ENCODE measurements at regions not wholly inside any gene's neighbourhood (a gene's known extent, or its start where the extent isn't known, plus 50 kb on each side); places are given as distances from the start of the nearest gene placed in this dataset.

DNA sequence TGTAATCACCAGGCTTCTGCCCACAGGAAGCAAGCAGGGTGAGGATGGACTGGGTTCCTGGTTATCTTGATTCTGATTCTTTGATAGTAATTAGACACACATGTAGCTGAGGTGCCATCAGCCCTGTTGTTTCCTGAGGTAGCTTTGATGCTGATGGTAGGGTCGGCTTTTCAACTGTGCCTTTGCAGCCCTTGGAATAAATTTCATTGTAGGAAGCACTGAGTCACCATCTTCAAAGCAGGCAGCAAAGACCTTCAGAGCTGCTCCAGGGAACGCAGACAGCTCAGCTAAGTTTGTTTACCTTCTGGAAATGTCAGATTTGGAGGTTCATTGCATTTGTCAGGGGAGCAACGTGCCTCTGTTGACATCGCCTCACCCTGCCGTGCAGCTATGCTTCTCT is 135.4 kb downstream of the ASMT start:
- Histone ChIP-seq H3K23me2 (ENCODE audit: low read depth, low read length) (no peaks in the 10 kb centered on the region), H2BK5ac (ENCODE audit: low read depth, low read length) (no peak overlapping the region), H3K4me2 (ENCODE audit: insufficient read depth in 1 of 2, low read depth in 2 of 2, low read length in 2 of 2) (no peak overlapping the region), H3K18ac (ENCODE audit: extremely low read depth, low read length) (no peak overlapping the region), H2BK20ac (ENCODE audit: low read length) (no peak overlapping the region), H2AK5ac (ENCODE audit: low read depth, low read length) (no peak overlapping the region), H4K5ac (ENCODE audit: insufficient read length, low read depth, low read length) (no peak overlapping the region), H3K27me3 (replicated peaks in 1 of 4; ENCODE audit: control insufficient read depth in 3 of 4, extremely low read depth in 1 of 4, insufficient read depth in 3 of 4, low read length in 3 of 4) (no peaks in the 10 kb centered on the region), H3K56ac (replicated peaks; ENCODE audit: insufficient read length, low read depth, low read length) (no peak overlapping the region), H3K23ac (ENCODE audit: insufficient read length) (no peak overlapping the region), H4K20me1 (replicated peaks in 1 of 2; ENCODE audit: control insufficient read depth in 1 of 2, insufficient read depth in 2 of 2, low read length in 2 of 2) (no peaks in the 10 kb centered on the region), H3K9me3 (ENCODE audit: insufficient read depth in 2 of 2, low read depth in 1 of 2, low read length in 1 of 2) (peaks cover 2 to 5% of the 10 kb centered on the region in 2 experiments; a peak in 2 of 4 replicates), H3K79me2 (ENCODE audit: control insufficient read depth in 1 of 2, insufficient read depth in 2 of 2, low read length in 2 of 2) (no peaks in the 10 kb centered on the region; a peak in 1 of 4 replicates), H3K79me1 (ENCODE audit: low read depth, low read length) (no peaks in the 10 kb centered on the region), H3K9ac (replicated peaks in 1 of 4; ENCODE audit: extremely low read depth in 1 of 4, low read depth in 3 of 4, low read length in 3 of 4) (0 out of 7 replicates have a peak overlapping the region, but pooled peaks of 1 of the 4 experiments have one; percentile 15), H3K4me3 (ENCODE audit: extremely low read depth in 1 of 4, insufficient read depth in 2 of 4, low read depth in 3 of 4, low read length in 4 of 4) (no peak overlapping the region), H2BK15ac (ENCODE audit: low read length) (no peak overlapping the region), H3K27ac (ENCODE audit: low read depth, low read length) (no peak overlapping the region), H3K14ac (ENCODE audit: insufficient read length) (no peak overlapping the region), H4K91ac (replicated peaks; ENCODE audit: insufficient read length, low read length) (no peak overlapping the region), H3K4ac (replicated peaks; ENCODE audit: insufficient read length, low read depth, low read length) (no peak overlapping the region), H3K4me1 (replicated peaks in 1 of 4; ENCODE audit: control insufficient read depth in 3 of 4, insufficient read depth in 4 of 4, low read length in 3 of 4) (0 out of 7 replicates have a peak, but pooled peaks cover 0 to 2% (median 0%) of the 10 kb centered on the region in 4 experiments), H4K8ac (ENCODE audit: extremely low read depth, insufficient read depth, low read length) (no peak overlapping the region), H3K36me3 (ENCODE audit: control insufficient read depth in 2 of 4, insufficient read depth in 4 of 4, low read length in 3 of 4) (no peaks in the 10 kb centered on the region), H2BK12ac (ENCODE audit: low read depth, low read length) (no peak overlapping the region), H2BK120ac (replicated peaks; ENCODE audit: low read depth, low read length) (no peak overlapping the region), H2AFZ (ENCODE audit: low read length) (no peak overlapping the region)
- CTCF ChIA-PET (ENCODE audit: partially characterized antibody) = no interaction called here
- WGBS, 2 experiments (ENCODE audit: extremely low coverage in 1 of 2, insufficient coverage in 1 of 2, insufficient read length in 1 of 2, insufficient replicate concordance in 2 of 2, low coverage in 1 of 2, low lambda C conversion rate in 2 of 2, missing lambda C conversion rate in 1 of 2) = 91% methylated on average over 5 of the region's 5 CpGs; no CpG with 5 or more reads in 1 of the 2 experiments
- POLR2A ChIA-PET (ENCODE audit: partially characterized antibody) = no interaction called here
- DNase-seq (ENCODE audit: low read depth in 1 of 2, low spot score in 2 of 2) (no peak), FAIRE-seq (no peak)
- TF ChIP-seq SAP30 (IDR thresholded peaks at IDR 0.05; ENCODE audit: insufficient read depth, insufficient replicate concordance, low read length) (no peak), TEAD4 (IDR thresholded peaks at IDR 0.05; ENCODE audit: low read depth, low read length) (no peak), YY1 (IDR thresholded peaks at IDR 0.05; ENCODE audit: low read depth, low read length) (no peak), EGR1 (IDR thresholded peaks at IDR 0.05; ENCODE audit: borderline replicate concordance, low read depth, low read length) (no peak), RFX5 (IDR thresholded peaks at IDR 0.05; ENCODE audit: borderline replicate concordance, low read depth, low read length) (no peak), BCL11A (IDR thresholded peaks at IDR 0.05; ENCODE audit: low read depth in 2 of 2, low read length in 2 of 2) (no peak), SIX5 (IDR thresholded peaks at IDR 0.05; ENCODE audit: low read depth, low read length) (no peak), BACH1 (IDR thresholded peaks at IDR 0.05; ENCODE audit: low read length) (no peak), BRCA1 (IDR thresholded peaks at IDR 0.05; ENCODE audit: low read depth, low read length) (no peak), KDM1A (IDR thresholded peaks at IDR 0.05; ENCODE audit: borderline replicate concordance, low read length) (no peak), ZNF274 (IDR thresholded peaks at IDR 0.05; ENCODE audit: borderline replicate concordance, extremely low read depth, low read length) (no peak)
- TF ChIP-seq, protein P1, sequence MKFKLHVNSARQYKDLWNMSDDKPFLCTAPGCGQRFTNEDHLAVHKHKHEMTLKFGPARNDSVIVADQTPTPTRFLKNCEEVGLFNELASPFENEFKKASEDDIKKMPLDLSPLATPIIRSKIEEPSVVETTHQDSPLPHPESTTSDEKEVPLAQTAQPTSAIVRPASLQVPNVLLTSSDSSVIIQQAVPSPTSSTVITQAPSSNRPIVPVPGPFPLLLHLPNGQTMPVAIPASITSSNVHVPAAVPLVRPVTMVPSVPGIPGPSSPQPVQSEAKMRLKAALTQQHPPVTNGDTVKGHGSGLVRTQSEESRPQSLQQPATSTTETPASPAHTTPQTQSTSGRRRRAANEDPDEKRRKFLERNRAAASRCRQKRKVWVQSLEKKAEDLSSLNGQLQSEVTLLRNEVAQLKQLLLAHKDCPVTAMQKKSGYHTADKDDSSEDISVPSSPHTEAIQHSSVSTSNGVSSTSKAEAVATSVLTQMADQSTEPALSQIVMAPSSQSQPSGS (IDR thresholded peaks at IDR 0.05; ENCODE audit: low read length) = no peak
- TF ChIP-seq, protein P2, sequence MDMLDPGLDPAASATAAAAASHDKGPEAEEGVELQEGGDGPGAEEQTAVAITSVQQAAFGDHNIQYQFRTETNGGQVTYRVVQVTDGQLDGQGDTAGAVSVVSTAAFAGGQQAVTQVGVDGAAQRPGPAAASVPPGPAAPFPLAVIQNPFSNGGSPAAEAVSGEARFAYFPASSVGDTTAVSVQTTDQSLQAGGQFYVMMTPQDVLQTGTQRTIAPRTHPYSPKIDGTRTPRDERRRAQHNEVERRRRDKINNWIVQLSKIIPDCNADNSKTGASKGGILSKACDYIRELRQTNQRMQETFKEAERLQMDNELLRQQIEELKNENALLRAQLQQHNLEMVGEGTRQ (IDR thresholded peaks at IDR 0.05; ENCODE audit: low read length) = no peak

Measured in H1 (cell line).